Iris pigment epithelial cell (primary cell): ENCODE measurements at regions not wholly inside any gene's neighbourhood (a gene's known extent, or its start where the extent isn't known, plus 50 kb on each side); places are given as distances from the start of the nearest gene placed in this dataset.
"Not testable (repeated sequence)": the region's sequence is repeated elsewhere in the genome, so short reads cannot be mapped to it uniquely, and the experiment has no call there.

Experiments used
- DNase-seq: peaks from one replicate; pipeline ENCODE4 v3.0.0-alpha.2; 2011; ENCODE audit warnings: low read depth

DNA sequence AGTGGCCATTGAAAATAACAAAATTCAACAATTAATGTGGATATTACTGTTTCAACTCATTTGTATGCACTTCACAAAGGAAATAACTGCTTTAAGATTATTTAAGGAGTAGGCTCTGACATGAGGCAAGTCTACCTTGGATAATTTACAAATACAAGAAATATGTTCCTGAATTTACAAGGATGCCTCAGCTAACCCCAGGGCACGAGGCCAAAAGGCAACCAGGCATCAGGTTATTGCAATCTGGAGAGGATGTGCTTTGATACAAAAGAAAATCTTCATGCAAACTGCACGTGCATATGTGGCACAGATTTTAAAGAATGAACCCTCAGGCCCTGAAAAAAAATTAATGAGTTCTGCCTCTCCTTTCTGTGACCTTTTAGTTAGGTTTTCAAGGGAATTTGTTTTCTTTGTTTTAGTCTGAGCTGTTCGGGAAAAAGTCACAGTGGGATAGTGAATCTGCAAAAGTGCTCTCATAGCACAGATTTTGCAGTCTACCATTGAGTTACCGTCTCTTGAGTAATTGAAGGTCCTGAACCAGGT, 1304.2 kb upstream of the ADGRL4 start:
- no peak for DNase-seq

DNA sequence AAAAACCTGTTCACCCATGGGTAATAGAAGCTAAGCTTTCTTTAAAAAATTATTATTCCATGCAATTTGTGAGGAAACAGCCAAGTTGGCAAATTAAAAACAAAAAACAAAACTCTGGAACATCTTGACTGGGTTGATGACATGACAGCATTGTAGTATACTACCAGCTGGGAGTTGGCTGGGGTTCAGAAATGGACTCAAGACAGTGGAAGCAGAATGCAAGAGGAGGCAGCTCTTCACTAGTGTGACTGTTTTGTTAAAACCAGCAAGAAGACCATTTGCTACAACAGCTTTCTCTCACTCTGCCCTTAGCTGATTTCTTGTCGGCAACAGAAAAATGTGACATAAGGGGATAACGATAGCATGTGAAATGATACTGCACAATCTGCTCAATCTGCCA, 1298.9 kb upstream of the ADGRL4 start:
- DNase-seq: no peak

DNA sequence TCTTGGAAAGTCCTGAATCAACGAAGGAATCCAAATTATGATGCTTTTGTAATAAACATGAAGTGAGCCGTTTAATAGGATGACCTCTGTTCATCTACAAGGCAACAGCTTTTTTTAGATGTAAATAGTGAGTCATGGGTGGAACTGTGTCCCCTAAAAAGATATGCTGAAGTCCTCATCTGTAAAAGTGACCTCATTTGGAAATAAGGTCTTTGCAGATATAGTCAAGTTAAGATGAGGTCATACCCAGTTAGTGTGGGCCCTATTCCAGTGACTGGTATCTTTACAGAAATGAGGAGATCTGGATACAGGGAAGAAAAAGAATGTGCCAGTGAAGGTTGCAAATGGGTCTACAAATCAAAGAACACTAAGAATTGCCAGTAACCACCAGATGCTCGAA, 1287.3 kb upstream of the ADGRL4 start:
- no peak for DNase-seq

DNA sequence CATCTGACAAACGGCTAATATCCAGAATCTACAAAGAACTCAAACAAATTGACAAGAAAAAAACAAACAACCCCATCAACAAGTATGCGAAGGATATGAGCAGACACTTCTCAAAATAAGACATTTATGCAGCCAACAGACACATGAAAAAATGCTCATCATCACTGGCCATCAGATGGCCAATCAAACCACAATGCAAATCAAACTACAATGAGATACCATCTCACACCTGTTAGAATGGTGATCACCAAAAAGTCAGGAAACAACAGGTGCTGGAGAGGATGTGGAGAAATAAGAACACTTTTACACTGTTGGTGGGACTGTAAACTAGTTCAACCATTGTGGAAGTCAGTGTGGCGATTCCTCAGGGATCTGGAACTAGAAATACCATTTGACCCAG, 1282.2 kb upstream of the ADGRL4 start:
- not testable (repeated sequence) for DNase-seq

DNA sequence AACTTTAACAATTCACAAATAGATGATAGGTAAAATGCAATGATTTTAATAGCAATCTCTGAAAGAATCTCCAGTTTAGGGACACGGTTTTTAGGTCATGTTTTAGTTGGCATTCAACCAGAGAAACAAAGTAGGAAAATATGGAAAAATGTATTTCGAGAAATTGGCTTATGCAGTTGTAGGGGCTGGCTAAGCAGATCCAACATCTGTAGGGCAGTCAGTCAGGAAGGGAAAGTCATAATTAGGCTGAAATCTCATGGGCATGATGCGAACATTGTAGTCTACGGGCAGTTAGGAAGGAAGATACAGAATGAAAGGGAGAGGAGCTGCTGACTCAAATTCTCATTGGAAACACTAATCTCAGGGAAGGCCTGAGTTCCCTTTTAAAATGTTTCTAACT, 1276.0 kb upstream of the ADGRL4 start:
- no peak for DNase-seq

DNA sequence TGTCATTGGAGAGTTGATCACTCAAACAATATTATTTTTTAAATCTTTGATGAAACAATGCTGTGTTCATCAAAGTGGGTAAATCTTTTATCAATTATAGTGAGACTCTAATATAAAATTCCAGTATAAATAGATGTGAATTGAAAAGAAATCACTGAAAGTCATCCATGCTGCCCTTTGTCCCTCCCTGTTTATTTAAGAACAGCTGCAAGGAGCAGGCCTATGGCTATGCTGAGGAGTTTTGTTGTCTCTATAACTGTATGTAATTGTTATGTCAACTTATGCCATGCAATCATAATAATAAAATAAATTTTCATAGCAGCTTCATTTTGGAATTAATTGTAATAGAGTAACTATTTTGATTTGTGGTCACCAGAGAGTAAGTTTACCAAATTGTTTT, 1272.4 kb upstream of the ADGRL4 start:
- no peak for DNase-seq

DNA sequence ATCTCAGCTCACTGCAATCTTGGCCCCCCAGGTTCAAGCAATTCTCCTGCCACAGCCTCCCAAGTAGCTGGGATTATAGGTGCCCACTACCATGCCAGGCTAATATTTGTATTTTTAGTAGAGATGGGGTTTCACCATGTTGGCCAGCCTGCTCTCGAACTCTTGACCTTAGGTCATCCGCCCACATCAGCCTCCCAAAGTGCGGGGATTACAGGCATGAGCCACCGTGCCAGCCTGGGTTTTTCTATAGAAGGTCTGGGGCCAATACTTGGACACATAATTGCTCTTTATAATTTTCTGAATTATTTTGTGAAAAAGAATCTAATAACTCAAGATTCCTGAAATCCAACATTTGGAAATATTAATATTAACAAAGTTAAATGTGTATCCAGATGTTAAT, 1267.7 kb upstream of the ADGRL4 start:
- no peak for DNase-seq

DNA sequence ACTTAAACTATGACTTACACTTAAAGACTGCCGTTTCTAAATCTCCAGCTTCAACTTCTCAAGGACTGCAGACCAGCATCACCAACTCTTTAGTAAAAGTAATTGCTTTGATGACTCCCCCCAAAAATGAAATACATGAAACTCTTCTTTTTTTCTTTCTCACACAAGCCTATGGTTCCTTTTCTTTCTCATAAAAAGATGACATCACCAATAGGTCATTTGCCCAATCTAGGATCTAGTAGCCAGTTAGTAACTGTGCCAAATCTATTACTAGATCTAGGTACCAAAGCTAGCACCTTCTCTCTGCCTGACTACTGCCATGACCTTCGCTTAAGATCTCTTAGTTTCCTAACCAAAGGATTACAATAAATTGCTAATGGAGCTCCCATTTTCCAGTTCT, 1266.0 kb upstream of the ADGRL4 start:
- no peak for DNase-seq

DNA sequence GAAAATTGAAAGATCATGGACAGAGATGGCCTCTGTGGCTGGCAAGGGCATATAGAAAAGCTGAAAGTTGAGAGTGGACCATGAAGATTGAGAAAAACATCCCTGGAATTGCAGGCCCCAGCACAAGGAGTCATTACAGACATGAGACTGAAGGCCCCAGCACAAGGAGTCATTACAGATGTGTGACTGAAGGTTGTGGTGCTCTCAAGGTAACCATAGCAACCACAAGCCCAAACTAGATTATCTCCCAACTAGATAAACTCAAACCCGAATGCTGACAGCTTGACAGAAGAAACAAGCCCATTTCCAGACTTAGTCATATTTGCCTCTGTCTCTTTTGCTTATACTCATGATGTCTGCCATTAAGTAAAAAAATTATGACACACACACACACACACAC, 1252.1 kb upstream of the ADGRL4 start:
- DNase-seq: no peak

DNA sequence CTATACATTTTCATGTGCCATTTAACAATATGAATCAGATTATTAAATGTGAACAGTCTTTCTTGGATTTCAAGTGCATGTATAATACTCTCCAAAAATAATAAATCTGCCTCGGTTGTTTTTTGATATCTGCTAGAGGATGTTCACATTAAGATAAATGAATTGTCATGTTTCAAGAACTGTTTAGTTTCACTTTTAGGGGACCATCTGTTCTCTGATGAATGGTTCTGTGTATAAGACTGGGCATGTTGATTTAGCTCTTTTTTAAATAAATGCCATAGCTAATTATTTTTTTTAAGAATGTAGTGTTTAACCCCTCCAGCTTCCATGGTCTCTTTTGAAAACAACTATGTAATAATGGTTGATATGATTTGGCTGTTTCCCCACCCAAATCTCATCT, 1245.1 kb upstream of the ADGRL4 start:
- no peak for DNase-seq

DNA sequence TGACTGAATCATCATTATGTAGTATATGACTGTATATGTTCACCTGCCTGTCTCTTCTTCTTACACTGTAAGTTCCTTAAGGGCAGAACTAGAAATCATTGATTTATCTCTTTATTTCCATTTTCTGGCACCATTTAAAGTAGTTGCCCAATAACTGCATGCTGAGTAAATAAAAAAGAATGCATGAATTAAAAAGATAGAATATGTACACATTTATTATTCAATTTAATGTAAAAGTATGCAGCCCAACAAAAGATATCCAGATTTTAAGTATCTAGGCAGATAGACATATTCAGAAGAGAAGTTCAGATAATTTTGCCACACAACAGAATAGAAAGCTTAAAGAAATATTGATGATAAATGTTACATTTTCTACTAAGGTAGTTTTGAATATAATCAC, 1244.6 kb upstream of the ADGRL4 start:
- DNase-seq: no peak

DNA sequence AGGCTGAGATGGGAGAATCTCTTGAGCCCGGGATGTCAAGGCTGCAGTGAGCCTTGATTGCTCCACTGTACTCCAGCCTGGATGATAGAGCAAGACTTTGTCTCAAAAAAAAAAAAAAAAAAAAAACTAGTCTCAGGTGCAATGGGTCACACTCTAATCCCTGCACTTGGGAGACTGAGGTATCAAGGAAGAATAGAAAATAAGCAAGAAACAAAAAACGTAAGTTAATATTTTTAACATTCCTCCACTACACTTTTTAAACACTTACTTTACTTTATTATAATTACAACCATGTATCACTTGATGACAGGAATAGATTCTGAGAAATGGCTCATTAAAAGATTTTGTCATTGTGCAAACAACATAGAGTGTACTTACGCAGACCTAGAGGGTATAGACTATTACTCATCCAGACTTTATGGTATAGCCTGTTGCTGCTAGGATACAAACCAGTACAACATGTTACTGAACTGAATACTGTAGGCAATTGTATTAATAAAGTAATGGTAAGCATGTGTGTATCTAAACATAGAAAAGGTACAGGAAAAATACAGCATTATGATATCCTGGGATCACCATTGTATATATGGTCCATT, 1244.1 kb upstream of the ADGRL4 start:
- DNase-seq: no peak

DNA sequence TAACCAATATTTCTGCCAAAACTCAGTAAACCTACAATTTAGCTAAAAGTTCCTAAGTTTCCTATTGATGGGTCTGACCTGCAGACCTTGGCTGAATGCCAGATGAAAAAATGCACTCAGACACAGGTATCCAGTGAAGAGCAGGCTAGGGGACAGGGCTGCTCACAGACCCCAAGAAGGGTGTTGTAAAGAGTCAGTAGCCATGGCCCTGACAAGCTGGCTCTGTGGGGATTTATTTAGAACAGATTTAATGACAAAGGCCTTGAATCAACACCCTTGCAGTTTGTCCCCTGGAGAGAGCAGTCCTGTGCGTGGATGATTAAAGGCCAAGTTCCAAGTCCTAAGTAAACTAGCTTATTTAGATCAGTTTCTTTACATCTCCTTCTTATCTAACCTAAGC, 1243.2 kb upstream of the ADGRL4 start:
- no peak for DNase-seq

DNA sequence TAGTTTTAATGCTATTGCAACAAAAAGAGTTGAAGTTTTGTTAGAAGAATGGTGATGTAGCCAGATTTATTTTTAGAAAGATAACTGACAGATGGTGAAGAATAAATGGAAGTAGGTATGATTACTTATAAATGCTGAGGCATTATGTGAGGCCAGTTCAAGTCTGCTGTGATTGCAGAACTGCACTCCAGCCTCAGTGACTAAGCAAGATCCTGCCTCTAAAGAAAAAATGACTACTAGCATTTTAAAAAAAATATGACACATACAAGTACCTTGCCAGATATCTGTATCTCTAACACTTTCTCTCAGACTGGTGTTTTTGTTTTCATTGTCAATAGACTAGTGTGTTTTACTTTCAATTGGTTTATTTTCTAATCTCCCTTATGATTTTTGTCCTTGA, 1242.4 kb upstream of the ADGRL4 start:
- DNase-seq: peak; percentile 9

DNA sequence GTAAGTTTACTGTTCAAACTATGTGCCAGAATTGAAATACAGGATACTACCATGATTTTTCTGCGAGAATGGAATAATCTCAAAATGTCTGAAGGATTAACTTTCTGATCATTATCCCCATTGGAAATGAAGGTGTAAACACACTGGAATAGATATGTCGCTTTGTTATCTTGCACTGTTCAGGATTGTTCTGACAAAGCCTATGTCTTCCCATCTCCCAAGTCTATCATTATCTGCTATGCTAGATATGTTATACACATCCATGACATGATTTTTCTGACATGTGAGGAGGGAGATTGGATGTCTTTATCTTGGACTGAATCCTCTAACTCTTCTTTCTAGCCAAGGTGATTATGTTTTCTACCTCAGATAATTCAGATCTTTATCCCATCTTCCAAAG, 1239.3 kb upstream of the ADGRL4 start:
- no peak for DNase-seq

DNA sequence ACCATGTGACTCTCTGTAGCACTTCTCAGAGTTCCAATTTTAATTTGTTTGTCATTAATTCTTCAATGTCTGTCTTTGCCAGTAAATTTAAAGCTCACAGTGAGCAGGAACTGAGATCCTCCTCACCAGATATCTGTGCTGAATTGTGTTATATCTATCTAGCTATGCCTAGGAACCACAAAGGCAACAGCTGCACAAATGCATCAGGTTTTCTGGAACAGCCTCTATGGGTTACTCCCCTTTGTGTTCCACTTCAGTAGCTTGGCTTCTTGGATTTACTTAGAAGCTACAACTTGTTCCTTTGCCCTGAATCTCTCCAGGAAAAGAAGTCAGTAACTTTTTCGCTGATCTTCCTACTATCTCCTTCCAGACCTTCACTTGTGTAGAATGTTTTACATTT, 1237.8 kb upstream of the ADGRL4 start:
- DNase-seq: no peak

DNA sequence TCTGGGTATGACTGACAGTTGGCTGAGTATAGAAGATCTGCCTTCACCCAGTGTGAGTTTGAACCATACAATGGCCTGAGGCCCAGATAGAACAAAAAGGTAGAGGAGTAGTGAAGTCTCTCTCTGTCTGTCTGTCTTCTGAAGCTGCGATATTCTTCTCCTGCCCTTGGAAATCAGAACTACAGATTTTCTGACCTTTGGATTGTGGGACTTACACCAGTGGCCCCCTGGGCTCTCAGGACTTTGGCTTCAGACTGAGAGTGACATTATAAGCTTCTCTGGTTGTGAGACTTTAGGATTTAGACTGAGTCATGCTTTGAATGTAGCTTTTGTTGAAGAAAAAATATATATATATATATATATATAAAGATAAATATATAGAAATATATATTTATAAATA, 1235.0 kb upstream of the ADGRL4 start:
- DNase-seq: no peak

DNA sequence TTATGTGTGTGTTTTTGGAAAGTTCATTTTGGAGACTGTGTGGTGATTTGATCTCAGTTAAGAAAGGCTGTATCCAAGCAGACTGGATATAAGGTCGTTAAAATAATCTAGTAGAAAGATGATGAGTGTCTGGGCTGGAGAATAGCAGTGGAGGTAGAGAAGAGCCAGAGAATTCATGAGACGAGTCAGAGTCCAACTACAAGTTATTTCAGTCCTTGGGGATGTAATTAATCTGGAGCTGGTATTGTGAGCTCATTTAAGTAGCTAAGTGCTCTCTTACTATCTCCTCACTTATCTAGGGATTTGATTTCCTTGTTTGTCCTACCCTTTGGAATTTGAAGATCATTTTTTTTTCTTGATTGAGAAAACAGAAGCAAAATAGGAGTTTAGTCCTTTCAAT, 1219.0 kb upstream of the ADGRL4 start:
- DNase-seq: no peak

DNA sequence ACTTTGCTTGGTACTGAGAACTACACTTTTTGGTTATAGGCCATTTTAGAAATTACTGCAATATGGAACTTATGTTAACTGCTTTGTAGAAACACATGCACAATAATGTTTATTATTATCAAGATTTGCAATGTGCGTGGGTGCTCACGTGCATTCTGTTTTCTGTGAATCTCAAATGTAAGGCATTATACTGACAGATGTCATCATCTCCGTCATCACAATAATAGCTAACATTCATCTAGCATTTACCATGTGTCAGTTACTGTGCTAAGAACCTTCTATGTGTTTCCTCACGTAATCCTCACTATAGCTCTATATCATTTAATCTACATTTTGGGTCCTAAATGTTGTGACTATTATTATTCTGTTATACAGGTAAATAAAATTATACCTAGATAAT, 1214.8 kb upstream of the ADGRL4 start:
- no peak for DNase-seq

DNA sequence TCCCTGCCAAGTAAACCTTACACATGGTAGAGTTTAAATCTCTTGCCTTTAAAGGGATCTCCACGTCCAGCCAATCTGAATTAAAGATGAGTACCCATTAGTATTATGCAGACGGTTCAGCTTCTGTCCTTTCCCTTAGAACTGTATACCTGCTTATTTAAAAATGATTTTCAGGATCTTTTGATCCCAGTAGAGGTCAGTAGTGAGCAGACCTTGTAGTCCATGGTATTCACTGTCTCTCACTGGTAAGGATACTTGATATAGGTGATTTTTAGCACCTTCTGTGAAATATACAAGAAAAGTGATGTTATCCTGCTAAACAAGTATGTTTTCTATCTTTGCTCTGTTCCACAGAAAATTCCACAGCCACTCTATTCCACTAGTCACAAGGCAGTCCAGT, 1211.6 kb upstream of the ADGRL4 start:
- peak; percentile 50 for DNase-seq

DNA sequence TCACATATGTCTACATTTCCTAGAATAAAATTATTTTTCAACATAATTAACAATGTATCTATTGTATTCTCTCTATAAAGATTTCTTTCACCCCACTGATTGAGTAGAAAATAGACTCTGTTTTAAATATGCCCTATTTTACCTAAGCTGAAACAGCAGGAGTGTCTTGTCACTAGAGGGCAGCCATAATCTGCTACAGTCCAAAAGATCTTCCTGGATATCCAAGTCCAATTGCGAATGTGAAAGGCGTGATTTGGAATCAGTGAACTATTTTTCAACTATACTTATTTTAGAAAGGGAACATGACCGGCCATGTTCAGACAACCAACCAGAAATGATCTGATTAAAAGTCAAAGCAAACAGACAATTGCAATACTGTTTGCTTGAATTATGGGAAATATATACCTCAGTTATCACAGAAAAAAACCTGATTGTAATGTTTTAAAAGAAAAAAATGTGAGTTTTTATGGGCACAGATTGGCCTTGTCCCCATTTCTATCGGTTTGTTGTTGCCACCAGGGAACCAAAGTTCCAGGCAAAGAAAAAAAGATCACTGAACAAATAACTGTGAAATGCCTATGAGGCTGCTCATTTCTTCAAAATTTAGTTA, 1211.0 kb upstream of the ADGRL4 start:
- DNase-seq: peak; percentile 50

DNA sequence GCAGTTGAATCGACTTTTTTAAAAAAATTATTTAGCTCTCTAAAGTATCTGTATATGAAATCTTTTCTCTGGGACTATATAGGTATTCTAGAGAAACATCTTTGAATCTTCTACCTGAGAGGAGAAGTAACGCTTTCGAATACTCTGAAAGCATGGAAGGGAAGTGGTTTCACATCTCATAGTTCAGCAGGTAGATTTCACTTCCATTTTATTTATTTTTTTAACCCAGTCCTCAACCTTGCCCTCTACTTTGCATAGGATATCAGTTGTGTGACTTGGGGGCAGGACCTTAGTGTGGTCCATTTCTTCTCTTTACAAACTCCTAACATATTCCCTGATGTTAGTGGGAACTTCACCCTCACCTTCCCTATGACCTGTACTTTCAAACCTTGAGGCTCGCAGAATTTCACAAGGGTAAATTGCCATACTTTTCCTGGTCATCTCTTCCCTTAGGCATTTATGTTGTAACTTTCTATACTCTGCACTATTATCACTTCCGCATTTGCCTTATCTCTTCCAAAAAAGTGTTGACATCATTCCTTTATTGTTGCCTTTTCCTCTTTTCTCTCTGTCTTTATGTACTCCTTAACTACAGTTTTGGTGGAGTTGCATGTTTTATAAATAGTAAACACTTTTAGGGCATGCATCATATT, 1208.5 kb upstream of the ADGRL4 start:
- DNase-seq: no peak

DNA sequence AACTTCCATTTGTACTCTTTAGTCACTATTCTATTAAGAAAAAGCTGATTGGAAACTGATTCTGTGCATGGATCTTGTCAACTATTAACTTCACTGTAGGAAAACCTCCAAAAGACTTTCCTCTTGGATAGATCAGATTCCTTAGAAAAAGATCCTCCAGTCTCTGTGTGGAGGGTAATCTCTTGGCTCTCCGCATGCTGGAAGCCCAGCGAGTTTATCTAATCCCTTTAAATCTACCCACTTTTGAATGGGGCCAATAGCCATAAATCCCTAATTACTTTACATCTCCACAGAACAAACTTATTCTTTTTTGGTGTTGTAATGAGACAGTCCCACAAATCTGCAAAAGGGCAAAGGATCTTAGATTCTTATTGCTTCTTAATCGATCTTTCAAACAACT, 1206.4 kb upstream of the ADGRL4 start:
- DNase-seq: no peak
